ENCODE measurements at regions not wholly inside any gene's neighbourhood (a gene's known extent, or its start where the extent isn't known, plus 50 kb on each side); places are given as distances from the start of the nearest gene placed in this dataset.

DNA sequence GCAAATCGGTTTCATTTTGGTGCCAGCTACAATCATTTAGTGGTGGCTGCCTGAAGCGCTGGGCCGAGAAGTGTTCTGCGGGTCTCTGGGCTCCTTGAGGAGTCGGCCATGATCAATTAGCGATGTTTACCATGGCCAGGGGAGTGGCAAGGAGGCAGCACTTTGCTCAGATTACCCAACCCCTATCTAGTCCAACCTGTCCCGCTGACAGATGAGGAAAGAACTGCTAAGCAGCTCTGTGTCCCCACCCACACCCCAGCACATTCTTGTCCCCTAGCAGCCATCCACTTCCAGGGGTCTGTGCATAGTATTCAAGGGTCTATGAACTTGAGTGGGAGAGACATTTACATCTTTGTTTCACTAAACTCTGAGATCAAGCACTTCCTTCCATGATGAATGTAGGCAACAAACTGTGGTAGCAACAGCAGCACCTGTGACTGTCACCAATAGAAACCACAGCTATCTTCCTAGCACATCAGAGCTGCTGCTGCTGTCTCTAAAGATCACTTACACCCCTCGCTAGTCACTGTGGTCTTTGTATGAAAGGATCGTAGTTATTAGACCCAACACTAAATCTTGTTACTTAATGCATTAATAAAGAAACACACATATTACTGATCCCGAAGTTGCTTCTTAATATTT is 331.6 kb downstream of the BCOR start:
- no peak overlapping the region for H2BK20ac ChIP-seq (ENCODE audit: low read depth, low read length, poor library complexity, severe bottlenecking)
- H3K56ac ChIP-seq (ENCODE audit: insufficient read length, low read depth, low read length) = no peak overlapping the region
- H3K4me3 Mint-ChIP-seq = peak overlapping the region in 1 of 2 experiments; percentile 29; a peak in 1 of 5 replicates
- no peak overlapping the region for H3K4me2 ChIP-seq (ENCODE audit: insufficient read depth, insufficient read length, low read length)
- H3K9me3 ChIP-seq (ENCODE audit: control insufficient read depth, low read depth, low read length) = no peaks in the 10 kb centered on the region
- H2BK5ac ChIP-seq (ENCODE audit: insufficient read length, low read length) = no peak overlapping the region
- no peak overlapping the region for H3K23ac ChIP-seq (ENCODE audit: insufficient read length, low read depth, low read length)
- H3K36me3 Mint-ChIP-seq (ENCODE audit: insufficient read depth in 1 of 3, low read depth in 3 of 3) = peaks cover 0 to 6% (median 5%) of the 10 kb centered on the region in 3 experiments; a peak in 6 of 7 replicates
- H3T11ph ChIP-seq (ENCODE audit: low read length) = no peak overlapping the region
- H3K4ac ChIP-seq (ENCODE audit: low read depth, low read length) = no peak overlapping the region
- H4K5ac ChIP-seq (ENCODE audit: insufficient read length, low read depth, low read length) = no peak overlapping the region
- no peak overlapping the region for H2AFZ ChIP-seq (ENCODE audit: low read length)
- no peaks in the 10 kb centered on the region for H3K23me2 ChIP-seq (ENCODE audit: insufficient read length, low read depth, low read length, poor library complexity, severe bottlenecking)
- H3K14ac ChIP-seq (ENCODE audit: insufficient read depth, low read length) = no peak overlapping the region
- no peak overlapping the region for H4K8ac ChIP-seq (replicated peaks; ENCODE audit: insufficient read length, low read depth, low read length)
- TF ChIP-seq, protein P1, sequence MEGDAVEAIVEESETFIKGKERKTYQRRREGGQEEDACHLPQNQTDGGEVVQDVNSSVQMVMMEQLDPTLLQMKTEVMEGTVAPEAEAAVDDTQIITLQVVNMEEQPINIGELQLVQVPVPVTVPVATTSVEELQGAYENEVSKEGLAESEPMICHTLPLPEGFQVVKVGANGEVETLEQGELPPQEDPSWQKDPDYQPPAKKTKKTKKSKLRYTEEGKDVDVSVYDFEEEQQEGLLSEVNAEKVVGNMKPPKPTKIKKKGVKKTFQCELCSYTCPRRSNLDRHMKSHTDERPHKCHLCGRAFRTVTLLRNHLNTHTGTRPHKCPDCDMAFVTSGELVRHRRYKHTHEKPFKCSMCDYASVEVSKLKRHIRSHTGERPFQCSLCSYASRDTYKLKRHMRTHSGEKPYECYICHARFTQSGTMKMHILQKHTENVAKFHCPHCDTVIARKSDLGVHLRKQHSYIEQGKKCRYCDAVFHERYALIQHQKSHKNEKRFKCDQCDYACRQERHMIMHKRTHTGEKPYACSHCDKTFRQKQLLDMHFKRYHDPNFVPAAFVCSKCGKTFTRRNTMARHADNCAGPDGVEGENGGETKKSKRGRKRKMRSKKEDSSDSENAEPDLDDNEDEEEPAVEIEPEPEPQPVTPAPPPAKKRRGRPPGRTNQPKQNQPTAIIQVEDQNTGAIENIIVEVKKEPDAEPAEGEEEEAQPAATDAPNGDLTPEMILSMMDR (conservative IDR thresholded peaks at IDR 0.05) = no peak
- H3K79me2 ChIP-seq (ENCODE audit: insufficient read depth, low read length) = no peaks in the 10 kb centered on the region
- H2AK5ac ChIP-seq (ENCODE audit: insufficient read length, low read length) = no peak overlapping the region
- H3K27me3 Mint-ChIP-seq (ENCODE audit: low read depth) = no peaks in the 10 kb centered on the region
- no peaks in the 10 kb centered on the region for H3K79me1 ChIP-seq (ENCODE audit: insufficient read depth, low read depth, low read length, poor library complexity, severe bottlenecking)
- H3K27ac Mint-ChIP-seq = no peak overlapping the region; a peak in 1 of 7 replicates
- peaks cover 13% of the 10 kb centered on the region for H3K4me1 ChIP-seq (ENCODE audit: insufficient read depth, low read length)
- peaks cover 32 to 35% of the 10 kb centered on the region in 2 experiments for H3K4me1 Mint-ChIP-seq
- H2BK12ac ChIP-seq (ENCODE audit: insufficient read length, low read depth, low read length) = no peak overlapping the region
- no peak overlapping the region for H2BK120ac ChIP-seq (ENCODE audit: low read depth, low read length, poor library complexity, severe bottlenecking)
- no peak for DNase-seq
- H3K27ac ChIP-seq (ENCODE audit: insufficient read length, low read depth, low read length) = no peak overlapping the region
- H3K9me3 Mint-ChIP-seq = peaks cover 57 to 65% of the 10 kb centered on the region in 2 experiments
- no peaks in the 10 kb centered on the region for H4K20me1 ChIP-seq (ENCODE audit: control insufficient read depth, insufficient read depth, insufficient read length)
- H3K27me3 ChIP-seq (ENCODE audit: insufficient read depth, low read length) = no peaks in the 10 kb centered on the region
- no peak overlapping the region for H3K18ac ChIP-seq (ENCODE audit: insufficient read length, low read depth, low read length)
- no peak overlapping the region for H4K91ac ChIP-seq (ENCODE audit: insufficient read length, low read depth, low read length)
- H3K9ac ChIP-seq (ENCODE audit: extremely low read depth, insufficient read length, low read length) = no peak overlapping the region
- no CpG with 5 or more reads among the region's 10 CpGs for WGBS (ENCODE audit: extremely low coverage, insufficient read length, low lambda C conversion rate)
- H2BK15ac ChIP-seq (ENCODE audit: low read depth, low read length) = no peak overlapping the region

Measured in H9 (cell line).